Loucy (cell line): ENCODE measurements at regions not wholly inside any gene's neighbourhood (a gene's known extent, or its start where the extent isn't known, plus 50 kb on each side); places are given as distances from the start of the nearest gene placed in this dataset.

ENCODE experiments used
- H2AFZ ChIP-seq: fragments of 200-600 bp; sonication (generic); 2 replicates; pipeline ENCODE4 v1.6.0; 2016; ENCODE audit warnings: antibody characterized with exemption, mild to moderate bottlenecking, low read length, moderate library complexity
- H3F3A ChIP-seq: fragments of 200-600 bp; 2 replicates; pipeline ENCODE4 v1.6.0; 2016; ENCODE audit warnings: antibody characterized with exemption, low read depth, mild to moderate bottlenecking
- H3K27me3 ChIP-seq: fragments of 200-600 bp; sonication (generic); 2 replicates; pipeline ENCODE4 v1.6.1; 2014; ENCODE audit warnings: low read length, mild to moderate bottlenecking; ENCODE audit not compliant: insufficient read depth, poor library complexity, severe bottlenecking
- H3K36me3 ChIP-seq: fragments of 200-600 bp; sonication (generic); 2 replicates; pipeline ENCODE4 v1.6.1; 2016; ENCODE audit warnings: low read length; ENCODE audit not compliant: insufficient read depth
- H3K4me1 ChIP-seq: fragments of 200-600 bp; sonication (generic); 2 replicates; pipeline ENCODE4 v1.5.1; 2014; ENCODE audit warnings: low read length, mild to moderate bottlenecking; ENCODE audit not compliant: insufficient read depth, poor library complexity, severe bottlenecking
- H3K4me2 ChIP-seq: fragments of 200-600 bp; sonication (generic); 2 replicates; pipeline ENCODE4 v1.6.0; 2014; ENCODE audit warnings: antibody characterized with exemption, low read length, low read depth, mild to moderate bottlenecking; ENCODE audit not compliant: poor library complexity, severe bottlenecking
- H3K4me3 ChIP-seq: fragments of 200-600 bp; sonication (generic); 2 replicates; pipeline ENCODE4 v1.5.1; 2014; ENCODE audit warnings: low read length, mild to moderate bottlenecking, mixed read lengths; ENCODE audit not compliant: poor library complexity, severe bottlenecking
- H3K79me2 ChIP-seq: fragments of 200-600 bp; sonication (generic); 2 replicates; pipeline ENCODE4 v1.6.1; 2014; ENCODE audit warnings: low read length; ENCODE audit not compliant: insufficient read depth
- H3K9ac ChIP-seq: fragments of 200-600 bp; sonication (generic); 2 replicates; pipeline ENCODE4 v1.6.0; 2014; ENCODE audit warnings: mild to moderate bottlenecking, low read depth, low read length, moderate library complexity; ENCODE audit not compliant: poor library complexity, severe bottlenecking
- H3K9me2 ChIP-seq: fragments of 200-600 bp; sonication (generic); replicated peaks from 2 replicates; pipeline ENCODE4 v1.6.1; 2016; ENCODE audit warnings: low read depth, low read length, mixed read lengths
- H3K9me3 ChIP-seq: fragments of 200-600 bp; sonication (generic); 2 replicates; pipeline ENCODE4 v1.6.1; 2014; ENCODE audit warnings: mild to moderate bottlenecking, antibody characterized with exemption, low read length, low read depth; ENCODE audit not compliant: insufficient read depth
- H4K20me1 ChIP-seq: fragments of 200-600 bp; sonication (generic); 2 replicates; pipeline ENCODE4 v1.6.0; 2014; ENCODE audit warnings: antibody characterized with exemption, low read length, mild to moderate bottlenecking; ENCODE audit not compliant: insufficient read depth, poor library complexity, severe bottlenecking
- EZH2phosphoT487 ChIP-seq: fragments of 200-600 bp; IDR thresholded peaks from 2 replicates; pipeline ENCODE4 v1.6.1; 2018; ENCODE audit warnings: antibody characterized with exemption, mild to moderate bottlenecking, moderate library complexity, borderline replicate concordance
- TF ChIP-seq, protein P1 (sequence below): fragments of 200-600 bp; sonication (generic); conservative IDR thresholded peaks from 2 replicates; pipeline ENCODE4 v1.5.1; 2014; ENCODE audit warnings: mild to moderate bottlenecking, antibody characterized with exemption, low read length

DNA sequence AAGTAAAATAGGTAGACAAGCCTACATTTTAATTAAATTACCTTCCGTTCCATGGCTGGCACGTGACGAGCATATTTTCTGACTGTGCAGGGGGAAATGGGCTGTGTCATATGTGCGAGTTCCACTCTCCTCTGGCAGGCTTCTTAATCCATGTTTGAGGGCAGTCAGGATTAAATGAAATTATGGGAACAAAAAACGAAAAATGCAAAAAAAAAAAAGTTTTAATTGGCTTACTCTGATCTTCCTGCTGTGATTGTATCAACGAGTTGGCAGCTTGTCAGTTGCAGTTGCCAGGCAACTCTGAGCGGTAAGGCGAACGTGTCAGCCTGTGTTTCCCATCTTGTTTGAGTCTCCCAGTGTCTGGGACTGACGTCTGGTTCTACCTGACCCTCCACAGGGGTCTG lies 302.9 kb upstream of the XYLT1 start:
- Histone ChIP-seq H3K9me3 (no peaks in the 10 kb centered on the region; the same call in 1 of the 2 replicates), H3K4me2 (no peak overlapping the region)

DNA sequence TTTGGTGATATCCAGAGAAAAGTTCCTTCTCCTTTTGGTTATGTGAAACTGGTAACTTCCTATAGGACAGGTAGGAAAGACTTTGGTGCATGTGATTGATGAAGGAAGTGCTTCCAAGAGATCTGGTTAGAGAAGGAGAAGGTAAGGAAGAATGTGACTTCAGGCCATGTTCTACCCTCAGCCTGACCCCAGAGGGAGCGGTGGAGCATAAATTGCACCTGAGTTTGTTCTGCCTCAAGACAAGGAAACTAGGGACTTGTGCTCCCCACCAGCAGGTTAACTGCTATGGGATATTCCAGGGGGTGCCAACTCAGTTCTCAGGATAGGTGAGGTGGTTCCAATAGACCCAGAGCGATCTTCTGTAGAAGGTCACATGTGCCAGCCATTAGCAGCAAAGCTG lies 299.3 kb upstream of the XYLT1 start:
- no peaks in the 10 kb centered on the region for H3F3A ChIP-seq
- no peak overlapping the region for H3K9ac ChIP-seq
- no peaks in the 10 kb centered on the region for H3K79me2 ChIP-seq
- H3K4me1 ChIP-seq: no peaks in the 10 kb centered on the region
- no peaks in the 10 kb centered on the region for H3K36me3 ChIP-seq
- no peak overlapping the region for H3K4me3 ChIP-seq
- no peaks in the 10 kb centered on the region for H3K9me2 ChIP-seq
- H3K27me3 ChIP-seq: no peaks in the 10 kb centered on the region
- no peak overlapping the region for H3K4me2 ChIP-seq
- no peak overlapping the region for H2AFZ ChIP-seq
- H4K20me1 ChIP-seq: no peaks in the 10 kb centered on the region
- no peaks in the 10 kb centered on the region for H3K9me3 ChIP-seq
- TF ChIP-seq EZH2phosphoT487: no peak
- TF ChIP-seq, protein P1, sequence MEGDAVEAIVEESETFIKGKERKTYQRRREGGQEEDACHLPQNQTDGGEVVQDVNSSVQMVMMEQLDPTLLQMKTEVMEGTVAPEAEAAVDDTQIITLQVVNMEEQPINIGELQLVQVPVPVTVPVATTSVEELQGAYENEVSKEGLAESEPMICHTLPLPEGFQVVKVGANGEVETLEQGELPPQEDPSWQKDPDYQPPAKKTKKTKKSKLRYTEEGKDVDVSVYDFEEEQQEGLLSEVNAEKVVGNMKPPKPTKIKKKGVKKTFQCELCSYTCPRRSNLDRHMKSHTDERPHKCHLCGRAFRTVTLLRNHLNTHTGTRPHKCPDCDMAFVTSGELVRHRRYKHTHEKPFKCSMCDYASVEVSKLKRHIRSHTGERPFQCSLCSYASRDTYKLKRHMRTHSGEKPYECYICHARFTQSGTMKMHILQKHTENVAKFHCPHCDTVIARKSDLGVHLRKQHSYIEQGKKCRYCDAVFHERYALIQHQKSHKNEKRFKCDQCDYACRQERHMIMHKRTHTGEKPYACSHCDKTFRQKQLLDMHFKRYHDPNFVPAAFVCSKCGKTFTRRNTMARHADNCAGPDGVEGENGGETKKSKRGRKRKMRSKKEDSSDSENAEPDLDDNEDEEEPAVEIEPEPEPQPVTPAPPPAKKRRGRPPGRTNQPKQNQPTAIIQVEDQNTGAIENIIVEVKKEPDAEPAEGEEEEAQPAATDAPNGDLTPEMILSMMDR: no peak

More for the DNA sequence above, 302.9 kb upstream of the XYLT1 start:
- Histone ChIP-seq H3K9ac (no peak overlapping the region), H3K36me3 (no peaks in the 10 kb centered on the region), H3F3A (no peaks in the 10 kb centered on the region), H3K4me1 (no peaks in the 10 kb centered on the region), H2AFZ (no peak overlapping the region), H3K27me3 (no peaks in the 10 kb centered on the region), H3K79me2 (no peaks in the 10 kb centered on the region), H3K4me3 (no peak overlapping the region), H3K9me2 (no peaks in the 10 kb centered on the region), H4K20me1 (no peaks in the 10 kb centered on the region)
- TF ChIP-seq EZH2phosphoT487: no peak
- TF ChIP-seq, protein P1: no peak

DNA sequence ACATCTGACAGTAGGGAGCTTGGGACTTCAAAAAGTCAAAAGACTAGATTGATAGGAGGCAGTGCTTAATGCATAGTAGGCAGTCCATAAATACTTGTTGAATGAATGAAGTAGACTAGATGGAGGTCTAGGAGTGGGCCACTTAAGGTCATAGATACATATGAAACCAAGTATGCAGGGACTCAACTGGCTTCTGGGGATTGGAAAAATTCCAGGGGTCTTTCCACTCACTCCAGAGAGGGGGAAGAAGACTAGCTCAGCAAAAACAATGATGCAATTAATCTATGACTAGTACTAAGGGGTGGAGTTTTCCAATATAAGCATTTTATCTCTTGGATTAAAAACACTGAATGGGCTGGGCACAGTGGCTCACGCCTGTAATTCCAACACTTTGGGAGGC lies 298.3 kb upstream of the XYLT1 start:
- H3F3A ChIP-seq: no peaks in the 10 kb centered on the region
- no peak overlapping the region for H3K4me3 ChIP-seq
- no peaks in the 10 kb centered on the region for H3K9me2 ChIP-seq
- TF ChIP-seq EZH2phosphoT487: no peak
- TF ChIP-seq, protein P1: no peak
- H3K4me1 ChIP-seq: no peaks in the 10 kb centered on the region
- H3K4me2 ChIP-seq: no peak overlapping the region
- no peaks in the 10 kb centered on the region for H3K9me3 ChIP-seq
- no peaks in the 10 kb centered on the region for H3K27me3 ChIP-seq
- H3K36me3 ChIP-seq: no peaks in the 10 kb centered on the region
- H3K79me2 ChIP-seq: no peaks in the 10 kb centered on the region
- H4K20me1 ChIP-seq: no peaks in the 10 kb centered on the region
- H3K9ac ChIP-seq: no peak overlapping the region
- H2AFZ ChIP-seq: no peak overlapping the region
